Natural killer cell treated with Interleukin-12 subunit alpha and Interleukin-12 subunit beta and Interleukin-15 and Interleukin-18, amount 100 ng/mL, for 72 hours (primary cell): ENCODE measurements at regions not wholly inside any gene's neighbourhood (a gene's known extent, or its start where the extent isn't known, plus 50 kb on each side); places are given as distances from the start of the nearest gene placed in this dataset.
"Not testable (repeated sequence)": the region's sequence is repeated elsewhere in the genome, so short reads cannot be mapped to it uniquely, and the experiment has no call there.

Experiments
- ATAC-seq, 2 donors: fragments of 150-1000 bp; cut with Tn5 transposase in 1 of 2; sonication (Bioruptor Pico), chemical (Tn5 transposase) in 1 of 2; 2 replicates each; pipeline ENCODE4 v1.10.0; 2021
- DNase-seq: peaks from one replicate; pipeline ENCODE4 v3.0.0; 2022; ENCODE audit warnings: low spot score
- H3K27ac Mint-ChIP-seq, 2 donors: 1 replicate in 1 of 2; 2 replicates in 1 of 2; pipeline ENCODE4 v1.8.0; 2022; ENCODE audit warnings: mixed read lengths in 2 of 2, mild to moderate bottlenecking in 1 of 2, moderate library complexity in 1 of 2
- H3K27me3 Mint-ChIP-seq, 2 donors: 1 replicate in 1 of 2; 2 replicates in 1 of 2; pipeline ENCODE4 v1.8.0; 2022; ENCODE audit warnings: mixed read lengths in 2 of 2
- H3K36me3 Mint-ChIP-seq: one replicate; pipeline ENCODE4 v1.8.0; 2022; ENCODE audit warnings: mixed read lengths
- H3K4me1 Mint-ChIP-seq, 2 donors: 1 replicate in 1 of 2; 2 replicates in 1 of 2; pipeline ENCODE4 v1.8.0; 2022; ENCODE audit warnings: low read depth in 2 of 2, mixed read lengths in 2 of 2, mild to moderate bottlenecking in 1 of 2
- H3K4me3 Mint-ChIP-seq: one replicate; pipeline ENCODE4 v1.8.0; 2022; ENCODE audit warnings: mixed read lengths
- H3K9me3 Mint-ChIP-seq: 2 replicates; pipeline ENCODE4 v1.8.0; 2022; ENCODE audit warnings: mixed read lengths

DNA sequence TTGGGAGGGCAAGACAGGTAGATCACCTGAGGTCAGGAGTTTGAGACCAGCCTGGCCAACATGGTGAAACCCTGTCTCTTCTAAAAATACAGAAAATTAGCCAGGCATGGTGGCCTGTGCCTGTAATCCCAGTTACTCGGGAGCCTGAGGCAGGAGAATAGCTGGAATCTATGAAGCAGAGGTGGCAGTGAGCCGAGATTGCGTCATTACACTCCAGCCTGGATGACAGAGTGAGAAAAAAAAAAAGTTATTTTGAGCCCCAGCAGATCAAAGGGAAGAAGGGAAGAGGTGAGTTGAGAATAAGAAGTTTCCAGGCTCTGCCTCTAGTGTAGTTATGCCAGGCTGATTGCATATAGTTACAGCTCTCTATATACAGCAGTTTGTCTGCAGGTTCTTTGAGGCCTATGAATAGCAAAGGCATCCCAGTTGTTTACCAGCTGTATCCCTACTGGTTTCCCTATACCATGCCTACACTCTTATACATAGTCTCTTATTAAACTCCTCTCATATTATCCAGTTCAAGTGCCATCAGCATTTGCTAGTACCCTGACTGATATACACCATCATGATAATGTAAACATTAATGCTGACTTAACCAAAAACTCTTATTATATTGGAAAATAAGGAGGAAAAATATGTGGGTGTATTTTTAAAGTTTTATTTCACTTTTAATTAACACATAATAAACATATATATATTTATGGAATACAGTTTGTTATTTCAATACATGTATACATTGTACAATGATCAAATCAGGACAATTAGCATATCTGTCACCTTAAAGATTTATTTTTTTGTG, 823.6 kb upstream of the ADGRB3 start:
- H3K4me1 Mint-ChIP-seq = no peaks in the 10 kb centered on the region
- peaks cover 14% of the 10 kb centered on the region for H3K9me3 Mint-ChIP-seq
- DNase-seq (no peak), ATAC-seq (no peak)
- H3K36me3 Mint-ChIP-seq = peaks cover 18% of the 10 kb centered on the region
- no peaks in the 10 kb centered on the region for H3K27me3 Mint-ChIP-seq
- H3K27ac Mint-ChIP-seq = no peak overlapping the region
- no peak overlapping the region for H3K4me3 Mint-ChIP-seq

DNA sequence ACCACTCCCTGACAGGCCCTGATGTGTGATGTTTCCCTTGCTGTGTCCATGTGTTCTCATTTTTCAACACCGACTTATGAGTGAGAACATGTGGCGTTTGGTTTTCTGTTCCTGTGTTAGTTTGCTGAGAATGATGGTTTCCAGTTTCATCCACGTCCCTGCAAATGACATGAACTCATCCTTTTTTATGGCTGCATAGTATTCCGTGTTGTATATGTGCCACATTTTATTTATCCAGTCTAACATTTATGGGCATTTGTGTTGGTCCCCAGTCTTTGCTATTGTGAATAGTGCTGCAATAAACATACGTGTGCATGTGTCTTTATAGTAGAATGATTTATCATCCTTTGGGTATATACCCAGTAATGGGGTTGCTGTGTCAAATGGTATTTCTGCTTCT, 830.3 kb upstream of the ADGRB3 start:
- H3K9me3 Mint-ChIP-seq, H3K27me3 Mint-ChIP-seq, H3K4me1 Mint-ChIP-seq, DNase-seq, H3K4me3 Mint-ChIP-seq, H3K36me3 Mint-ChIP-seq, H3K27ac Mint-ChIP-seq, ATAC-seq: not testable (repeated sequence)

DNA sequence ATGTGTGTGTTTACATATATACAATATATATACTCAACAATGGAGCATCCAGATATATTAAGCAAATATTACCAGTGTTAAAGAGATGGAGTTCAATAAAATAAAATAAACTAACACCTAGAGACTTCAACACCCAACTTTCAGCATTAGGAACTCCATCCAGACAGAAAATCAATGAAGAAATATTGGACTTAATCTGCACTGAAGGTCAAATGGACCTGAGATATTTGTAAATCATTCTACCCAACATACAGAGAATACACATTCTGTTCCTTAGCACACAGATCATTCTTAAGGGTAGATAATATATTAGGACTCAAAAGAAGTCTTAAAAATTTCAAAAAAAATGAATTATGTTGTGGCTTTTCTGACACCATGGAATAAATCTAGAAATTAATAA, 832.3 kb upstream of the ADGRB3 start:
- Mint-ChIP-seq H3K36me3 (peaks cover 4% of the 10 kb centered on the region), H3K4me3 (no peak overlapping the region), H3K4me1 (no peaks in the 10 kb centered on the region), H3K27me3 (no peaks in the 10 kb centered on the region), H3K27ac (no peak overlapping the region), H3K9me3 (peaks cover 13% of the 10 kb centered on the region)
- ATAC-seq (no peak), DNase-seq (no peak)

DNA sequence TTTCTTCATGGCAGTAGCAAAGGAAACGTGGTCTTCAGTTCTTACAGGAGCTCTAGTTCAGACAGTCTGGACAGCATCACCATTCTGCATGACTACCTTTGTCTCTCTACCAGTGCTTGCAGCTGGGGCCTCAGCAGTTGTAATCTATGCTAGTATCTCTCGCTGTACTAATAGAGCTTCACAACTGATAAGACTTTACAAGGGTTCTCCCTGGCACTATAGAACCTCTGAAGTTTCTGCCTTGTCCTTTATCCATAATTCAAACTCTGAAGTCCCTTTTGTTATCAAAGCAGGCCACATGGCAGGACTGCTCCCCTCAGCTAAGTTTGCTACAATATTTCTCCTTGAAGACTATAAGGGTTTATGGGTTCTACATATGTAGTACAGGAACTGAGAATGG, 842.1 kb upstream of the ADGRB3 start:
- H3K27ac Mint-ChIP-seq = no peak overlapping the region
- no peaks in the 10 kb centered on the region for H3K27me3 Mint-ChIP-seq
- H3K4me1 Mint-ChIP-seq = no peaks in the 10 kb centered on the region
- H3K36me3 Mint-ChIP-seq = peaks cover 5% of the 10 kb centered on the region
- ATAC-seq = no peak
- H3K4me3 Mint-ChIP-seq = no peak overlapping the region
- no peak for DNase-seq
- peaks cover 14% of the 10 kb centered on the region for H3K9me3 Mint-ChIP-seq

DNA sequence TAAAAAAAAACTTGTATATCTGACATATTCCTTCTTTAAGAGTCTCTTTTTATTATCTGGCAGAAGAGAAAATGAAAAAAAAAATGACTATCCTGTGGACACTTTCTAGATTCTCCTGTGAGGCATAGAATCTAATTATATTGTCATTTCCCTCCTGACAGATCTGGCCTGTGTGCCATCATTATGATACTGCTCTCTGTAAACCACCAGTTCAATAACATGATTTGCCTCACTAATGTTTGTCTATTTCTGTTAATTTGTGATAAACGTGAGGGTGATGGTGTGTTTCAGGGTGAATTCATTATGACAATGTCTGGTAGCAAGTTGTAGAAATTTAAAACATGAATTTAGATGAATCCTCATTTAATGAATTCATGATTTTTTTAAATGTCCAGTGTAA, 844.5 kb upstream of the ADGRB3 start:
- Mint-ChIP-seq H3K27ac (no peak overlapping the region), H3K9me3 (peaks cover 12% of the 10 kb centered on the region), H3K27me3 (no peaks in the 10 kb centered on the region), H3K4me1 (no peaks in the 10 kb centered on the region), H3K4me3 (no peak overlapping the region), H3K36me3 (peaks cover 5% of the 10 kb centered on the region)
- ATAC-seq (no peak), DNase-seq (no peak)

DNA sequence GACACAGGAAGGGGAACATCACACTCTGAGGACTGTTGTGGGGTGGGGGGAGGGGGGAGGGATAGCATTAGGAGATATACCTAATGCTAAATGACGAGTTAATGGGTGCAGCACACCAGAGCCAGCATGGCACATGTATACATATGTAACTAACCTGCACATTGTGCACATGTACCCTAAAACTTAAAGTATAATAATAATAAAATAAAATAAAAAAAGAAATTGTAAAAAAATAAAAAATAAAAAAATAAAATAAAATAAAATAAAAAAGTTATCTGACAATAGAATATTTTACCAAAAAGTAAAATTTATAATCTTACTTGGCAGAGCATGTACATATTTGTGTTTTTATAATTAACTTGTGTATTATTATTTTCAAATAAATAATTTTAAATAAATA, 848.0 kb upstream of the ADGRB3 start:
- not testable (repeated sequence) for H3K36me3 Mint-ChIP-seq, H3K9me3 Mint-ChIP-seq

DNA sequence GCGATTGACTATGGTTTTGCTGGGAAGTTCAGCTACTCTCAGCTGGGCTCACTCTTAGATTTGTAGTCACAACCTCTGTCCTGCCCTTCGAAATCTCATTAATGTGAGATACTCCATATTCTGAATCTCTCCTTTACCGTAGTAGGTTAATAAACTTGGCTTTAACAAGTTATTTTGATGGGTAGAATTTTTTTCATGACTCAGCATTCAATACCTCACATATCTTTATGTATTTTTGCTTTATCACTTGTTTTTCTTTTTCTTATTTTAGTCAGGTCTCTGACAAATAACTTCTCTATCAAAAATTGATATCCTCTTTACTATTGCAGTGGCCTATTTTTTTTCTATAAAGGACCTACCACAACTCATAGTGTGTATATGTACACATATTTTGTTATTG, 855.2 kb upstream of the ADGRB3 start:
- H3K27me3 Mint-ChIP-seq = no peaks in the 10 kb centered on the region
- H3K27ac Mint-ChIP-seq = no peak overlapping the region
- H3K4me1 Mint-ChIP-seq = no peaks in the 10 kb centered on the region
- no peak overlapping the region for H3K4me3 Mint-ChIP-seq
- DNase-seq (no peak), ATAC-seq (no peak)
- peaks cover 9% of the 10 kb centered on the region for H3K9me3 Mint-ChIP-seq
- H3K36me3 Mint-ChIP-seq = no peaks in the 10 kb centered on the region

More for the DNA sequence above, 848.0 kb upstream of the ADGRB3 start:
- not testable (repeated sequence) for H3K27ac Mint-ChIP-seq, DNase-seq, H3K4me1 Mint-ChIP-seq, H3K4me3 Mint-ChIP-seq, H3K27me3 Mint-ChIP-seq, ATAC-seq

DNA sequence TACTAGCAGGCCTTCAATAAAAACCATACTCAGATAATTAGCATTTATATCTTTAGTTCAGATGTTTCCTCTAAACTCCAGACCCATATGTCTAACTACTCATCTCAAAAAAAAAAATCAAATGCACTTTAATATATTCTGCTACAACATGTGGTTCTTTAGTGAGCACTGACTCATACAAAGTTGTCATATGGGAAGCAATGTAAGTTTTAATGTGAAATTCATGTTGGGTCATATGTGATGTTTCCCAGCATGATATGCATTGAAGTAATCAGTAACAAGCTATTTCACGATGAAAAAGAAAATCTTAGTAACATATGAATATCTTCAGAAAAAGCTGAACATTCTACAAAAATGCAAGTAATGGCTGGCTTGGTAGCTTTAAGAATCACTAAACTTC, 859.7 kb upstream of the ADGRB3 start:
- no peak overlapping the region for H3K27ac Mint-ChIP-seq
- H3K4me3 Mint-ChIP-seq = no peak overlapping the region
- H3K36me3 Mint-ChIP-seq = peaks cover 4% of the 10 kb centered on the region
- no peak for DNase-seq
- no peak for ATAC-seq
- no peaks in the 10 kb centered on the region for H3K4me1 Mint-ChIP-seq
- no peaks in the 10 kb centered on the region for H3K27me3 Mint-ChIP-seq
- H3K9me3 Mint-ChIP-seq = peaks cover 15% of the 10 kb centered on the region

DNA sequence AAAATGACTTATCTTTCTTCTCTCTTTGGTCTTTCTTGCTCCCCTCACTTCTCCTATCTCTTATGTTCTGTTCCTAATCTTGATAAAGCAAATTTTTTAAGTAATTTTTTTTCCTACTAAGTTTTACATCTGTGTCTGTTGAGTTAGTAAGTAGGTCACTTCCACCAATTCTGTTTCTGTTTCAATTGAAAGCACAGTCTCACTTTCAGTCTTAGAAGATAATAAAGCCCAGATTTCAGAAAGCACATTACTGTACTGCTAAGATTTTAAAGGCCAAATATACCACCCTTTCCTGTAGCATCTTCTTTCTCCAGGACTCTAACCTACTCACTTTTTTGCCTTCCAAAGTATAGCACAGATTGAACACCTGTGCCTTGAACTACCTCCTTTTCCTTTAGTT, 866.1 kb upstream of the ADGRB3 start:
- peaks cover 4% of the 10 kb centered on the region for H3K36me3 Mint-ChIP-seq
- no peaks in the 10 kb centered on the region for H3K4me1 Mint-ChIP-seq
- H3K9me3 Mint-ChIP-seq = peaks cover 22% of the 10 kb centered on the region
- ATAC-seq = no peak
- no peak overlapping the region for H3K4me3 Mint-ChIP-seq
- DNase-seq = no peak
- H3K27ac Mint-ChIP-seq = no peak overlapping the region
- no peaks in the 10 kb centered on the region for H3K27me3 Mint-ChIP-seq

DNA sequence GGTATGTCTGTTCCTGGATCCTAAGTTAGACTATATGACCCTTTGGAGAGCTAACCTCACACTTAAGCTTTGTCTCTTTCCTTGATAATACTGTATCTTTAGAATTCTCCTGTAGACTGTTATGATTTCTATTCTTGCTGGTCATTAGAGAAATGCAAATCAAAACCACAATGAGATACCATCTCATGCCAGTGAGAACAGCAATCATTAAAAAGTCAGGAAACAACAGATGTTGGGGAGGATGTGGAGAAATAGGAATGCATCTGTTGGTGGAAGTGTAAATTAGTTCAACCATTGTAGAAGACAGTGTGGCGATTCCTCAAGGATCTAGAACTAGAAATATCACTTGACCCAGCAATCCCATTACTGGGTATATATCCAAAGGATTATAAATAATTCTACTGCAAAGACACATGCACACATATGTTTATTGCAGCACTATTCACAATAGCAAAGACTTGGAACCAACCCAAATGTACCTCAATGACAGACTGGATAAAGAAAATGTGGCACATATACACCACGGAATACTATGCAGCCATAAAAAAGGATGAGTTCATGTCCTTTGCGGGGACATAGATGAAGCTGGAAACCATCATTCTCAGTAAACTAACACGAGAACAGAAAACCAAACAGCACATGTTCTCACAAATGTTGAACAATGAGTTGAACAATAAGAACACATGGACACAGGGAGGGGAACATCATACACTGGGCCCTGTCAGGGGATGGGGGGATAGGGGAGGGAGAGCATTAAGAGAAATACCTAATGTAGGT, 867.8 kb upstream of the ADGRB3 start:
- H3K27me3 Mint-ChIP-seq, DNase-seq, H3K4me3 Mint-ChIP-seq, H3K27ac Mint-ChIP-seq, ATAC-seq, H3K36me3 Mint-ChIP-seq, H3K4me1 Mint-ChIP-seq: not testable (repeated sequence)
- peaks cover 22% of the 10 kb centered on the region for H3K9me3 Mint-ChIP-seq

DNA sequence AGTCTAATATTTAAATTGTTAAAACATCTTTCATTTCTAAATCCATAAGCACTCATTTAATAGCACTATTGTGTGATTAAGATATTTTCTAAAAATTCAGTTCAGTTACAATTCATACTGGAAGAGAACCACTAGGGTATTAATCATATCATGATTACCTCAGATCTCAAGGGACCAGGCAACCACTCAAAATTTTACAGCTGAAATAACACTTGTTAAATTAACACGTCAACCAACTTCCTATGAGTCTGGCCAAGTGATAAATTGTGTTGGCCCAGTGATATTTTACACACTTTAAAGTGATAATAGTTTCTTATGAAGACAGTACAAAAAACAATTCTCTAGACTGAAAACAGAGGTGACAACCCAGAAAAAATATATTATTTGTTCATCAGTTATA, 869.0 kb upstream of the ADGRB3 start:
- no peak overlapping the region for H3K4me3 Mint-ChIP-seq
- H3K27me3 Mint-ChIP-seq = no peaks in the 10 kb centered on the region
- H3K4me1 Mint-ChIP-seq = no peaks in the 10 kb centered on the region
- H3K27ac Mint-ChIP-seq = no peak overlapping the region
- H3K9me3 Mint-ChIP-seq = peaks cover 22% of the 10 kb centered on the region
- no peaks in the 10 kb centered on the region for H3K36me3 Mint-ChIP-seq
- DNase-seq (no peak), ATAC-seq (no peak)

DNA sequence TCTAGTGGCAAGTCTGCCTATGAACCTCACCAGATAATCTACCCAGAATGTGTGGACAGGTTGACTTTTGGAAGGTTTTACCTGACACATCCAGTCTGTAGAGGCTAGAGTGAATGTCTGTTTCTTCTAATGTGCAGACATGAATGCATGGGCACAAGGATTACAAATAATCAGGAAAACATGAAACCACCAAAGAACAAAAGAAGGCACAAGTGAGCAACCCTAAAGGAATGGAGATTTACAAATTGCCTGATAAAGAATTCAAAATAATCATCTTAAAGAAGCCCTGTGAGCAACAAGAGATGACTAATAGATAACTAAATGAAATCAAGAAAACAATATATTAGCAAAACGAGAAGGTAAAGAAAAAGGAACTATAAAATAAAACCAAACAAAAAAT, 876.1 kb upstream of the ADGRB3 start:
- Mint-ChIP-seq H3K4me3 (no peak overlapping the region), H3K36me3 (no peaks in the 10 kb centered on the region), H3K9me3 (peaks cover 12% of the 10 kb centered on the region), H3K27me3 (no peaks in the 10 kb centered on the region), H3K4me1 (no peaks in the 10 kb centered on the region), H3K27ac (no peak overlapping the region)
- ATAC-seq (no peak), DNase-seq (no peak)

DNA sequence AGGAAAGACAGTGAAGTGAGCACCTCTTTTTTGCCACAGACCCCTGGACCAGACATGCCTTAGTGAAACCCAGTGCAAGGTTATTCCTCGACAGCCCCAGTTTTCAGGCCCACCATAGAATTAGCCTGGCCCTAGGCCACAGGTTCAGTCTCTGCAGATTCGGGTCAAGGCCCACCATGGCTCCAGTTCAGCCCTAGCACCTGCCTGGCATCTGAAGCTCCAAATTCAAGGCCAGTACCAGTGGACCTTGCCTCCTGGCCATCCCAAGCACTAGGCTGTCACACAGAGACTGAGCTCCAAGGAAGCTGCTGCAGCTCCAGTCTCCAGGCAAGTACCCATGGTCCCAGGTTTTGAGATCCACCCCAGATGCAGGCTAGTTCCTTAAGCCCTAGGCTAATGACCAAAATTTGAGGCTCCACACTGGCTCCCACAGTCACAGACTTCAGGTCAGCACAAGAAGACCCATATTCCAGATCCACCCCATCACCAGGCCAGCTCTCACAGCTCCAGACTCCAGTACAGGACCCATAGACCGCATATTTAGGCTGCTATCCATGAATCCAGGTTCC, 877.5 kb upstream of the ADGRB3 start:
- ATAC-seq = no peak
- Mint-ChIP-seq H3K36me3 (no peaks in the 10 kb centered on the region), H3K4me3 (no peak overlapping the region), H3K9me3 (peaks cover 12% of the 10 kb centered on the region), H3K27me3 (no peaks in the 10 kb centered on the region), H3K27ac (no peak overlapping the region), H3K4me1 (no peaks in the 10 kb centered on the region)
- no peak for DNase-seq

DNA sequence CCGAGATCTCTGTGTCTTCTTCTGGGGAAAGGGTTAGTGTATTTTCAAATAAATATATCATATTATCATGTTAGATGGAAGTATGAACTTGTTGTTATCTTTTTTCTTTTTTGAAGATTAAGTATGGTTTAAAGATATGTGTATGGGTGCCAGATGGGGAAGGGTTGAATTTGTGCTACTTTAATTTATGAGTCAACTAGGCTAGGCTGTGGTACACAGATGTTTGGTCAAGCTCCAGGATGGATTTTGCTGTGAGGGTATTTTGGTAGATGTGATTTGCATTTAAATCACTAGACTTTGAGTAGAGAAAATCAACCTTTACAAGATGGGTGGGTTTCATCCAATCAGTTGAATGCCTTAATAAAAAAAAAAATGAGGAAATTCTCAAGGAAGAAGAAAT, 886.6 kb upstream of the ADGRB3 start:
- no peaks in the 10 kb centered on the region for H3K27me3 Mint-ChIP-seq
- H3K9me3 Mint-ChIP-seq = peaks cover 9% of the 10 kb centered on the region
- H3K36me3 Mint-ChIP-seq = no peaks in the 10 kb centered on the region
- H3K4me3 Mint-ChIP-seq = no peak overlapping the region
- no peaks in the 10 kb centered on the region for H3K4me1 Mint-ChIP-seq
- no peak for ATAC-seq
- DNase-seq = no peak
- no peak overlapping the region for H3K27ac Mint-ChIP-seq
